Upper lobe of left lung (tissue), 6 donors: ENCODE measurements at regions not wholly inside any gene's neighbourhood (a gene's known extent, or its start where the extent isn't known, plus 50 kb on each side); places are given as distances from the start of the nearest gene placed in this dataset.

ENCODE experiments used
- ATAC-seq, 2 donors: fragments of 200-7000 bp; cut with Tn5 transposase; one replicate each; pipeline ENCODE4 v1.9.1; 2022; ENCODE audit warnings: mild to moderate bottlenecking in 2 of 2, moderate library complexity in 2 of 2; ENCODE audit not compliant: low FRiP score in 2 of 2
- DNase-seq, 2 donors: peaks; one replicate each; pipeline ENCODE4 v3.0.0-alpha.2; 2019 to 2020
- H3K27ac ChIP-seq, 4 donors: fragments of 200-600 bp; sonication (generic); one replicate each; pipeline ENCODE4 v1.5.1; 2016 to 2019
- H3K27me3 ChIP-seq, 4 donors: fragments of 200-600 bp; sonication (generic); one replicate each; pipeline ENCODE4 v1.5.1; 2017 to 2019
- H3K36me3 ChIP-seq, 4 donors: fragments of 200-600 bp; sonication (generic); one replicate each; pipeline ENCODE4 v1.5.1; 2016 to 2019
- H3K4me1 ChIP-seq, 4 donors: fragments of 200-600 bp; sonication (generic); one replicate each; pipeline ENCODE4 v1.5.1; 2018 to 2019
- H3K4me3 ChIP-seq, 4 donors: fragments of 200-600 bp; sonication (generic); one replicate each; pipeline ENCODE4 v1.5.1; 2017 to 2019; ENCODE audit warnings: mild to moderate bottlenecking in 2 of 4, moderate library complexity in 1 of 4
- H3K9me3 ChIP-seq, 4 donors: fragments of 200-600 bp; sonication (generic); one replicate each; pipeline ENCODE4 v1.5.1; 2018 to 2019
- CTCF ChIP-seq, 6 experiments: fragments of 450-650 bp in 4 of 6; fragments of 200-600 bp in 2 of 6; sonication (generic) in 2 of 6; IDR thresholded peaks; one replicate each; pipeline ENCODE4 v1.5.1; 2016 to 2019; ENCODE audit warnings: antibody characterized with exemption in 6 of 6
- EP300 ChIP-seq, 4 donors: sonication (generic); formaldehyde crosslinking; IDR thresholded peaks; one replicate each; pipeline ENCODE4 v1.5.1; 2017; ENCODE audit warnings: antibody characterized with exemption in 4 of 4, control low read depth in 2 of 4
- POLR2A ChIP-seq, 4 donors: fragments of 450-650 bp; IDR thresholded peaks; one replicate each; pipeline ENCODE4 v1.5.1; 2016 to 2017; ENCODE audit warnings: antibody characterized with exemption in 4 of 4, mild to moderate bottlenecking in 2 of 4
- POLR2AphosphoS5 ChIP-seq, 2 donors: sonication (generic); formaldehyde crosslinking; IDR thresholded peaks; one replicate each; pipeline ENCODE4 v1.5.1; 2017; ENCODE audit warnings: antibody characterized with exemption in 2 of 2
- WGBS, 2 donors: methylation state at CpG; one replicate each; pipeline ENCODE4 v1.1.5; 2017 to 2018; 5-methylcytosine and 5-hydroxymethylcytosine counted together
- donor health status: DM: no; HTN: no; CAD: no; lungs with moderate emphysema.
- donor health status: DM: no; HTN: yes; CAD: no; lungs with severe emphysema.

GRCh38 chr20:58002901-58003300, 225.6 kb downstream of the ANKRD60 start:
- ATAC-seq (no peak), DNase-seq (no peak)
- Histone ChIP-seq H3K9me3 (no peaks in the 10 kb centered on the region), H3K4me1 (peaks cover 7 to 16% (median 12%) of the 10 kb centered on the region in 4 donors), H3K27ac (no peak overlapping the region), H3K36me3 (no peaks in the 10 kb centered on the region), H3K27me3 (no peaks in the 10 kb centered on the region), H3K4me3 (no peak overlapping the region)
- TF ChIP-seq POLR2AphosphoS5 (IDR thresholded peaks at IDR 0.05), result no peak
- TF ChIP-seq CTCF (IDR thresholded peaks at IDR 0.05), result no peak
- TF ChIP-seq EP300 (IDR thresholded peaks at IDR 0.05), result no peak
- no peak for TF ChIP-seq POLR2A (IDR thresholded peaks at IDR 0.05)
- WGBS, 2 donors, result 91 to 94% methylated on average over 6 of the region's 6 CpGs

- TF ChIP-seq CTCF (IDR thresholded peaks at IDR 0.05) (no peak), POLR2AphosphoS5 (IDR thresholded peaks at IDR 0.05) (no peak), EP300 (IDR thresholded peaks at IDR 0.05) (no peak), POLR2A (IDR thresholded peaks at IDR 0.05) (no peak)
- DNase-seq, result no peak
- Histone ChIP-seq H3K27ac (no peak overlapping the region), H3K9me3 (no peaks in the 10 kb centered on the region), H3K36me3 (no peaks in the 10 kb centered on the region), H3K27me3 (no peaks in the 10 kb centered on the region), H3K4me1 (peaks cover 7 to 16% (median 12%) of the 10 kb centered on the region in 4 donors), H3K4me3 (no peak overlapping the region)
- ATAC-seq, result no peak
- 53 to 84% methylated on average over 2 to 3 of the region's 3 CpGs for WGBS, 2 donors
These were observed 226.5 kb downstream of the ANKRD60 start for GRCh38 chr20:58001946-58002345.

- no peak overlapping the region for H3K4me3 ChIP-seq
- no peaks in the 10 kb centered on the region for H3K27me3 ChIP-seq
- H3K9me3 ChIP-seq, result no peaks in the 10 kb centered on the region
- TF ChIP-seq EP300 (IDR thresholded peaks at IDR 0.05), result no peak
- TF ChIP-seq CTCF (IDR thresholded peaks at IDR 0.05), result no peak
- TF ChIP-seq POLR2AphosphoS5 (IDR thresholded peaks at IDR 0.05), result no peak
- TF ChIP-seq POLR2A (IDR thresholded peaks at IDR 0.05), result no peak
- DNase-seq, result no peak
- H3K36me3 ChIP-seq, result no peaks in the 10 kb centered on the region
- H3K4me1 ChIP-seq, result peaks cover 7 to 16% (median 12%) of the 10 kb centered on the region in 4 donors
- H3K27ac ChIP-seq, result no peak overlapping the region
- 73 to 82% methylated on average over 5 to 13 of the region's 13 CpGs for WGBS, 2 donors
- peak in 1 of 2 donors; percentile 34 for ATAC-seq
These were observed 227.1 kb downstream of the ANKRD60 start for GRCh38 chr20:58001381-58001780.

GRCh38 chr20:58000861-58001260, 227.6 kb downstream of the ANKRD60 start:
- Histone ChIP-seq H3K27me3 (no peaks in the 10 kb centered on the region), H3K36me3 (no peaks in the 10 kb centered on the region), H3K4me1 (peaks cover 7 to 16% (median 12%) of the 10 kb centered on the region in 4 donors), H3K9me3 (no peaks in the 10 kb centered on the region), H3K4me3 (no peak overlapping the region), H3K27ac (no peak overlapping the region)
- ATAC-seq, result no peak
- TF ChIP-seq CTCF (IDR thresholded peaks at IDR 0.05) (no peak), POLR2AphosphoS5 (IDR thresholded peaks at IDR 0.05) (no peak), EP300 (IDR thresholded peaks at IDR 0.05) (no peak), POLR2A (IDR thresholded peaks at IDR 0.05) (no peak)
- WGBS, 2 donors, result 90 to 91% methylated on average over 2 of the region's 2 CpGs
- DNase-seq, result no peak

- no peaks in the 10 kb centered on the region for H3K36me3 ChIP-seq
- TF ChIP-seq CTCF (IDR thresholded peaks at IDR 0.05) (no peak), EP300 (IDR thresholded peaks at IDR 0.05) (no peak), POLR2AphosphoS5 (IDR thresholded peaks at IDR 0.05) (no peak), POLR2A (IDR thresholded peaks at IDR 0.05) (no peak)
- H3K9me3 ChIP-seq, result no peaks in the 10 kb centered on the region
- no peaks in the 10 kb centered on the region for H3K27me3 ChIP-seq
- peak overlapping the region in 1 of 4 donors; percentile 5 for H3K27ac ChIP-seq
- ATAC-seq (peak in 1 of 2 donors; percentile 82), DNase-seq (no peak)
- 27 to 34% methylated on average over 16 to 17 of the region's 17 CpGs for WGBS, 2 donors
- peaks cover 7 to 16% (median 12%) of the 10 kb centered on the region in 4 donors for H3K4me1 ChIP-seq
- H3K4me3 ChIP-seq, result peak overlapping the region in 2 of 4 donors; percentile 13 to 24
These were observed 228.9 kb downstream of the ANKRD60 start for GRCh38 chr20:57999465-58000111.
